GM12891 (cell line): ENCODE measurements at regions not wholly inside any gene's neighbourhood (a gene's known extent, or its start where the extent isn't known, plus 50 kb on each side); places are given as distances from the start of the nearest gene placed in this dataset.
"Not testable (repeated sequence)": the region's sequence is repeated elsewhere in the genome, so short reads cannot be mapped to it uniquely, and the experiment has no call there.

ENCODE experiments used
- POLR2A ChIP-seq: IDR thresholded peaks from 2 replicates; pipeline ENCODE4 v1.6.1; 2011; ENCODE audit warnings: low read depth, low read length, control low read depth
- POLR2AphosphoS5 ChIP-seq: IDR thresholded peaks from 2 replicates; pipeline ENCODE4 v1.6.1; 2011; ENCODE audit warnings: low read depth, low read length, control low read depth
- POU2F2 ChIP-seq: IDR thresholded peaks from 2 replicates; pipeline ENCODE4 v1.6.1; 2011; ENCODE audit warnings: low read depth, mild to moderate bottlenecking, control low read depth, low read length, moderate library complexity
- SPI1 ChIP-seq: IDR thresholded peaks from 2 replicates; pipeline ENCODE4 v1.6.1; 2011; ENCODE audit warnings: low read depth, low read length, control low read depth
- TAF1 ChIP-seq: IDR thresholded peaks from 2 replicates; pipeline ENCODE4 v1.6.1; 2011; ENCODE audit warnings: low read depth, low read length, control low read depth

DNA sequence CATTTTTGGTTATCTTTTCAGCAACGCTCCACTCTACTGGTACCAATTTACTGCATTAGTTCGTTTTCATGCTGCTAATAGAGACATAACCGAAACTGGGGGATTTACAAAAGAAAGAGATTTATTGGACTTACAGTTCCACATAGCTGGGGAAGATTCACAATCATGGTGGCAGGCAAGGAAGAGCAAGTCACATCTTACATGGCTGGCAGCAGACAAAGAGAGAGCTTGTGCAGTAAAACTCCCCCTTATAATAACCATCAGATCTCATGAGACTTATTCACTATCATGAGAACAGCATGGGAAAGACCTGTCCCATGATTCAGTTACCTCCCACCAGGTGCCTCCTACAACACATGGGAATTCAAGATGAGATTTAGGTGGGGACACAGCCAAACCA is 1474.2 kb upstream of the NUDT12 start:
- TF ChIP-seq POLR2A, POLR2AphosphoS5, TAF1, POU2F2, SPI1: not testable (repeated sequence)
